ENCODE measurements at regions not wholly inside any gene's neighbourhood (a gene's known extent, or its start where the extent isn't known, plus 50 kb on each side); places are given as distances from the start of the nearest gene placed in this dataset.
"Not testable (repeated sequence)": the region's sequence is repeated elsewhere in the genome, so short reads cannot be mapped to it uniquely, and the experiment has no call there.

GRCh38 chr5:91491229-91491628 is 108.1 kb upstream of the ARRDC3 start:
- no peak for TF ChIP-seq ZFX (IDR thresholded peaks at IDR 0.05)
- TF ChIP-seq, protein P1, sequence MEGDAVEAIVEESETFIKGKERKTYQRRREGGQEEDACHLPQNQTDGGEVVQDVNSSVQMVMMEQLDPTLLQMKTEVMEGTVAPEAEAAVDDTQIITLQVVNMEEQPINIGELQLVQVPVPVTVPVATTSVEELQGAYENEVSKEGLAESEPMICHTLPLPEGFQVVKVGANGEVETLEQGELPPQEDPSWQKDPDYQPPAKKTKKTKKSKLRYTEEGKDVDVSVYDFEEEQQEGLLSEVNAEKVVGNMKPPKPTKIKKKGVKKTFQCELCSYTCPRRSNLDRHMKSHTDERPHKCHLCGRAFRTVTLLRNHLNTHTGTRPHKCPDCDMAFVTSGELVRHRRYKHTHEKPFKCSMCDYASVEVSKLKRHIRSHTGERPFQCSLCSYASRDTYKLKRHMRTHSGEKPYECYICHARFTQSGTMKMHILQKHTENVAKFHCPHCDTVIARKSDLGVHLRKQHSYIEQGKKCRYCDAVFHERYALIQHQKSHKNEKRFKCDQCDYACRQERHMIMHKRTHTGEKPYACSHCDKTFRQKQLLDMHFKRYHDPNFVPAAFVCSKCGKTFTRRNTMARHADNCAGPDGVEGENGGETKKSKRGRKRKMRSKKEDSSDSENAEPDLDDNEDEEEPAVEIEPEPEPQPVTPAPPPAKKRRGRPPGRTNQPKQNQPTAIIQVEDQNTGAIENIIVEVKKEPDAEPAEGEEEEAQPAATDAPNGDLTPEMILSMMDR (conservative IDR thresholded peaks at IDR 0.05) = no peak
- no peak overlapping the region for H3K27ac ChIP-seq

DNA sequence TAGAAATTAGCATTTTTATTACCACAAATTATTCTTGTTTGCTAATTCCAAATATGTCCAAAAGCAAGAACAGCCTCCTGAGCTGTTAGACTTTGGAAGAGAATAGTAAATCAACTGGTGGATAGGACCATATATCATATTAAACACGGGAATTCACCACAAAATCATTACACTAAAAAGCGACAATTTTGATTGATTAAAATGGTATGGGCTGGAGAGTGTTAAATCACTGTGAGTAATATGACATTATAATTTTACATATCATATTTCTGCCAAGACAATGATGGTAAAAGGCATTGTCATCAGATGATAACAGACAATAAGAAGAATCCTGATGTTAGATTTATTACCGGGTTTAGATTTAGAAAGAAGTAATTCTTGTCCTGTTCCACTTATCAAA is 107.2 kb upstream of the ARRDC3 start:
- no peak overlapping the region for H3K27ac ChIP-seq
- TF ChIP-seq ZFX (IDR thresholded peaks at IDR 0.05) = no peak
- TF ChIP-seq, protein P1 (conservative IDR thresholded peaks at IDR 0.05) = no peak

GRCh38 chr5:91487420-91487819 is 104.3 kb upstream of the ARRDC3 start:
- TF ChIP-seq, protein P1 (conservative IDR thresholded peaks at IDR 0.05) = no peak
- no peak for TF ChIP-seq ZFX (IDR thresholded peaks at IDR 0.05)
- H3K27ac ChIP-seq = no peak overlapping the region

GRCh38 chr5:91486638-91487037 is 103.5 kb upstream of the ARRDC3 start:
- H3K27ac ChIP-seq = no peak overlapping the region
- TF ChIP-seq, protein P1 (conservative IDR thresholded peaks at IDR 0.05) = no peak
- TF ChIP-seq ZFX (IDR thresholded peaks at IDR 0.05) = no peak

DNA sequence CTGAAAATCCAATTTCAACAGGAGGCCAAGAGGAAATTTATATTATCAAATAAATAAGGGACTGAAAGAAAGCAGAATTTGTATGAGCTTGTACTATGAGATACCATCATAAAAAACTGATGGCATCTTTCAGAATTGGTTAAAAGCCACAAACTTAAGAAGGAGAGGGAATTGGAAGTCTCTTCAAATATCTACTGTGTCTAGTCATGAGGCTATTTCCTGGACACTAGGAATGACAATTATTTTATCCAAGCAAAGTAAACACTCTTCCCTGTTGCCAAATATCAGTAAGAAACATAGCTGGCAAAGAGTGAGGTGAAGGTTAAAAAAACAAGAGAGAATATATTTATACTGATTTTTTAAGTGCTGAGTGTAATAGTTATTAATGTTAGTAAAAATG is 101.5 kb upstream of the ARRDC3 start:
- TF ChIP-seq, protein P1 (conservative IDR thresholded peaks at IDR 0.05) = no peak
- TF ChIP-seq ZFX (IDR thresholded peaks at IDR 0.05) = no peak
- no peak overlapping the region for H3K27ac ChIP-seq

DNA sequence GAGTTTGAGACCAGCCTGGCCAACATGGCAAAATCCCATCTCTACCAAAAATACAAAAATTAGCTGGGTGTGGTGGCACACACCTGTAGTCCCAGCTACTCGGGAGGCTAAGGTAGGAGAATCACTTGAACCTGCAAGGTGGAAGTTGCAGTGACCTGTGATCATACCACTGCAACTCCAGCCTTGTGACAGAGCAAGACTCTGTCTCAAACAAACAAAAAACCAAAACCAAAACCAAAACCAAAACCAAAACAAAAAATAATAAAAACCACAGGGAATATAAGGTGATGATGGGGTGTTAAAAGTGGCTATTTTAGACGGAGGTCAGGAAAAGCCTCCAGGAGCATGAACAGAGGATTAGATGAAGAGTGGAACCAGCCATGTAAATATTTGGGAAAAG is 96.3 kb upstream of the ARRDC3 start:
- not testable (repeated sequence) for H3K27ac ChIP-seq

GRCh38 chr5:91478096-91478495 is 95.0 kb upstream of the ARRDC3 start:
- TF ChIP-seq ZFX (IDR thresholded peaks at IDR 0.05) = no peak
- TF ChIP-seq, protein P1 (conservative IDR thresholded peaks at IDR 0.05) = no peak
- H3K27ac ChIP-seq = no peak overlapping the region

- no peak overlapping the region for H3K27ac ChIP-seq
- no peak for TF ChIP-seq ZFX (IDR thresholded peaks at IDR 0.05)
- TF ChIP-seq, protein P1 (conservative IDR thresholded peaks at IDR 0.05) = no peak
Observed at GRCh38 chr5:91477408-91477807, 94.3 kb upstream of the ARRDC3 start.
